Stomach smooth muscle (tissue), 2 donors: ENCODE measurements at regions not wholly inside any gene's neighbourhood (a gene's known extent, or its start where the extent isn't known, plus 50 kb on each side); places are given as distances from the start of the nearest gene placed in this dataset.
"Not testable (repeated sequence)": the region's sequence is repeated elsewhere in the genome, so short reads cannot be mapped to it uniquely, and the experiment has no call there.

ENCODE experiments used
- H3K27ac ChIP-seq: one replicate; pipeline ENCODE4 v1.7.0; 2013; ENCODE audit warnings: mild to moderate bottlenecking, low read length, inconsistent platforms
- H3K27me3 ChIP-seq, 2 donors: one replicate each; pipeline ENCODE4 v1.7.0; 2013; ENCODE audit warnings: low read length in 2 of 2; ENCODE audit not compliant: insufficient read depth in 2 of 2, control insufficient read depth in 1 of 2
- H3K36me3 ChIP-seq, 2 donors: one replicate each; pipeline ENCODE4 v1.7.0; 2013; ENCODE audit warnings: low read length in 2 of 2; ENCODE audit not compliant: control insufficient read depth in 2 of 2, insufficient read depth in 2 of 2
- H3K4me1 ChIP-seq: one replicate; pipeline ENCODE4 v1.7.0; 2013; ENCODE audit warnings: low read length; ENCODE audit not compliant: control insufficient read depth, insufficient read depth
- H3K4me3 ChIP-seq, 2 donors: one replicate each; pipeline ENCODE4 v1.7.0; 2013; ENCODE audit warnings: low read length in 2 of 2
- H3K9ac ChIP-seq, 2 donors: one replicate each; pipeline ENCODE4 v1.7.0; 2013; ENCODE audit warnings: low read length in 2 of 2, mild to moderate bottlenecking in 1 of 2
- H3K9me3 ChIP-seq, 2 donors: one replicate each; pipeline ENCODE4 v1.7.0; 2013; ENCODE audit warnings: low read length in 2 of 2; ENCODE audit not compliant: control insufficient read depth in 2 of 2
- donor health status: healthy.
- donor health status: Pancreatic carcinoma.

GRCh38 chr1:212512816-212513559 is 80.3 kb downstream of the NENF start:
- Histone ChIP-seq H3K9me3 (no peaks in the 10 kb centered on the region), H3K4me3 (no peak overlapping the region)

GRCh38 chr1:212513586-212513985 is 80.9 kb downstream of the NENF start:
- Histone ChIP-seq H3K4me3 (no peak overlapping the region), H3K9me3 (no peaks in the 10 kb centered on the region), H3K27ac (no peak overlapping the region), H3K36me3 (no peaks in the 10 kb centered on the region), H3K9ac (no peak overlapping the region), H3K4me1 (peaks cover 8% of the 10 kb centered on the region), H3K27me3 (peaks cover 14 to 17% of the 10 kb centered on the region in 2 donors)

More at GRCh38 chr1:212512816-212513559, 80.3 kb downstream of the NENF start:
- H3K27me3 ChIP-seq, result peaks cover 14 to 17% of the 10 kb centered on the region in 2 donors
- peaks cover 5% of the 10 kb centered on the region for H3K4me1 ChIP-seq
- no peak overlapping the region for H3K9ac ChIP-seq
- H3K36me3 ChIP-seq, result no peaks in the 10 kb centered on the region
- H3K27ac ChIP-seq, result no peak overlapping the region

- H3K9me3 ChIP-seq, result no peaks in the 10 kb centered on the region
- no peak overlapping the region for H3K27ac ChIP-seq
- H3K9ac ChIP-seq, result no peak overlapping the region
- no peaks in the 10 kb centered on the region for H3K36me3 ChIP-seq
- H3K27me3 ChIP-seq, result peaks cover 14 to 17% of the 10 kb centered on the region in 2 donors
- H3K4me3 ChIP-seq, result no peak overlapping the region
- H3K4me1 ChIP-seq, result peaks cover 14% of the 10 kb centered on the region
Measured at GRCh38 chr1:212514056-212514614, 81.4 kb downstream of the NENF start.

GRCh38 chr1:212514782-212515181 is 82.1 kb downstream of the NENF start:
- H3K27me3 ChIP-seq, result peaks cover 14 to 17% of the 10 kb centered on the region in 2 donors
- no peak overlapping the region for H3K27ac ChIP-seq
- no peak overlapping the region for H3K9ac ChIP-seq
- peak overlapping the region in 1 of 2 donors; percentile 15 for H3K4me3 ChIP-seq
- H3K36me3 ChIP-seq, result no peaks in the 10 kb centered on the region
- H3K9me3 ChIP-seq, result no peaks in the 10 kb centered on the region
- peaks cover 15% of the 10 kb centered on the region for H3K4me1 ChIP-seq

- no peak overlapping the region for H3K27ac ChIP-seq
- peaks cover 14 to 17% of the 10 kb centered on the region in 2 donors for H3K27me3 ChIP-seq
- no peak overlapping the region for H3K9ac ChIP-seq
- H3K36me3 ChIP-seq, result no peaks in the 10 kb centered on the region
- no peak overlapping the region for H3K4me3 ChIP-seq
- no peaks in the 10 kb centered on the region for H3K9me3 ChIP-seq
- H3K4me1 ChIP-seq, result peaks cover 15% of the 10 kb centered on the region
Measured at GRCh38 chr1:212515329-212515760, 82.6 kb downstream of the NENF start.

- not testable (repeated sequence) for H3K9ac ChIP-seq, H3K9me3 ChIP-seq, H3K36me3 ChIP-seq, H3K27ac ChIP-seq, H3K4me3 ChIP-seq
- Histone ChIP-seq H3K4me1 (peaks cover 15% of the 10 kb centered on the region), H3K27me3 (peaks cover 14 to 17% of the 10 kb centered on the region in 2 donors)
Measured at GRCh38 chr1:212516012-212516411, 83.3 kb downstream of the NENF start.

- H3K4me3 ChIP-seq, result peak overlapping the region; percentile 3 to 19
- peaks cover 7 to 12% of the 10 kb centered on the region in 2 donors for H3K27me3 ChIP-seq
- H3K9me3 ChIP-seq, result no peaks in the 10 kb centered on the region
- H3K9ac ChIP-seq, result no peak overlapping the region
- H3K27ac ChIP-seq, result no peak overlapping the region
- H3K4me1 ChIP-seq, result peaks cover 15% of the 10 kb centered on the region
- no peaks in the 10 kb centered on the region for H3K36me3 ChIP-seq
Measured at GRCh38 chr1:212518188-212519054, 85.7 kb downstream of the NENF start.

- Histone ChIP-seq H3K27ac (no peak overlapping the region), H3K27me3 (peaks cover 4 to 5% of the 10 kb centered on the region in 2 donors), H3K4me1 (peaks cover 14% of the 10 kb centered on the region), H3K4me3 (no peak overlapping the region), H3K36me3 (no peaks in the 10 kb centered on the region), H3K9me3 (no peaks in the 10 kb centered on the region), H3K9ac (no peak overlapping the region)
Measured at GRCh38 chr1:212519131-212519530, 86.4 kb downstream of the NENF start.

- H3K27ac ChIP-seq, result no peak overlapping the region
- H3K36me3 ChIP-seq, result no peaks in the 10 kb centered on the region
- peaks cover 10% of the 10 kb centered on the region for H3K4me1 ChIP-seq
- no peak overlapping the region for H3K9ac ChIP-seq
- no peaks in the 10 kb centered on the region for H3K9me3 ChIP-seq
- peaks cover 0 to 2% of the 10 kb centered on the region in 2 donors for H3K27me3 ChIP-seq
- H3K4me3 ChIP-seq, result no peak overlapping the region
Measured at GRCh38 chr1:212520299-212520698, 87.6 kb downstream of the NENF start.

- no peak overlapping the region for H3K4me3 ChIP-seq
- peaks cover 10% of the 10 kb centered on the region for H3K4me1 ChIP-seq
- H3K36me3 ChIP-seq, result no peaks in the 10 kb centered on the region
- H3K9me3 ChIP-seq, result no peaks in the 10 kb centered on the region
- no peak overlapping the region for H3K9ac ChIP-seq
- H3K27ac ChIP-seq, result no peak overlapping the region
- no peaks in the 10 kb centered on the region for H3K27me3 ChIP-seq
Measured at GRCh38 chr1:212520746-212521145, 87.8 kb upstream of the ATF3 start.
